SK-N-MC (cell line): ENCODE measurements at regions not wholly inside any gene's neighbourhood (a gene's known extent, or its start where the extent isn't known, plus 50 kb on each side); places are given as distances from the start of the nearest gene placed in this dataset.

ENCODE experiments used
- DNase-seq: peaks from one replicate; pipeline ENCODE4 v3.0.0-alpha.2; 2011; ENCODE audit warnings: low read depth, low spot score
- H3K27ac ChIP-seq: fragments of 200-600 bp; sonication (generic); 2 replicates; pipeline ENCODE4 v1.5.1; 2016; ENCODE audit warnings: mixed run types
- H3K36me3 ChIP-seq: fragments of 200-600 bp; sonication (generic); 2 replicates; pipeline ENCODE4 v1.6.1; 2017; ENCODE audit warnings: antibody characterized with exemption, low read length, mixed read lengths; ENCODE audit not compliant: insufficient read depth
- H3K4me3 ChIP-seq: fragments of 200-600 bp; sonication (generic); 2 replicates; pipeline ENCODE4 v1.5.1; 2016
- H3K9ac ChIP-seq: fragments of 200-600 bp; sonication (generic); 2 replicates; pipeline ENCODE4 v1.8.0; 2017; ENCODE audit warnings: mixed run types, mixed read lengths; ENCODE audit not compliant: insufficient read length
- H3K9me3 ChIP-seq: fragments of 200-600 bp; sonication (generic); 2 replicates; pipeline ENCODE4 v1.6.1; 2017; ENCODE audit warnings: low read depth, mild to moderate bottlenecking, antibody characterized with exemption, low read length, moderate library complexity, mixed read lengths
- EZH2 ChIP-seq: fragments of 200-600 bp; sonication (generic); IDR thresholded peaks from one replicate; pipeline ENCODE4 v1.6.1; 2017; ENCODE audit warnings: antibody characterized with exemption
- FOXP2 ChIP-seq: optimal IDR thresholded peaks from 2 replicates; pipeline ENCODE3; 2011; ENCODE audit warnings: mild to moderate bottlenecking, moderate library complexity; ENCODE audit not compliant: insufficient read depth; ENCODE audit errors: extremely low read length, control extremely low read depth
- POLR2AphosphoS5 ChIP-seq: IDR thresholded peaks from 2 replicates; pipeline ENCODE4 v1.6.1; 2012; ENCODE audit warnings: mild to moderate bottlenecking, low read depth, low read length, borderline replicate concordance

GRCh38 chr14:38883127-38883526, 219.9 kb downstream of the SEC23A start:
- TF ChIP-seq EZH2: no peak
- TF ChIP-seq FOXP2: no peak
- no peak for TF ChIP-seq POLR2AphosphoS5
- Histone ChIP-seq H3K36me3 (no peaks in the 10 kb centered on the region), H3K9ac (no peak overlapping the region), H3K4me3 (no peak overlapping the region), H3K9me3 (no peaks in the 10 kb centered on the region), H3K27ac (no peak overlapping the region)
- DNase-seq: no peak

- no peaks in the 10 kb centered on the region for H3K9me3 ChIP-seq
- DNase-seq: no peak
- no peak overlapping the region for H3K4me3 ChIP-seq
- no peak overlapping the region for H3K27ac ChIP-seq
- no peaks in the 10 kb centered on the region for H3K36me3 ChIP-seq
- no peak for TF ChIP-seq EZH2
- TF ChIP-seq FOXP2: no peak
- no peak for TF ChIP-seq POLR2AphosphoS5
- no peak overlapping the region for H3K9ac ChIP-seq
Observed at GRCh38 chr14:38882533-38882932, 220.5 kb downstream of the SEC23A start.

DNA sequence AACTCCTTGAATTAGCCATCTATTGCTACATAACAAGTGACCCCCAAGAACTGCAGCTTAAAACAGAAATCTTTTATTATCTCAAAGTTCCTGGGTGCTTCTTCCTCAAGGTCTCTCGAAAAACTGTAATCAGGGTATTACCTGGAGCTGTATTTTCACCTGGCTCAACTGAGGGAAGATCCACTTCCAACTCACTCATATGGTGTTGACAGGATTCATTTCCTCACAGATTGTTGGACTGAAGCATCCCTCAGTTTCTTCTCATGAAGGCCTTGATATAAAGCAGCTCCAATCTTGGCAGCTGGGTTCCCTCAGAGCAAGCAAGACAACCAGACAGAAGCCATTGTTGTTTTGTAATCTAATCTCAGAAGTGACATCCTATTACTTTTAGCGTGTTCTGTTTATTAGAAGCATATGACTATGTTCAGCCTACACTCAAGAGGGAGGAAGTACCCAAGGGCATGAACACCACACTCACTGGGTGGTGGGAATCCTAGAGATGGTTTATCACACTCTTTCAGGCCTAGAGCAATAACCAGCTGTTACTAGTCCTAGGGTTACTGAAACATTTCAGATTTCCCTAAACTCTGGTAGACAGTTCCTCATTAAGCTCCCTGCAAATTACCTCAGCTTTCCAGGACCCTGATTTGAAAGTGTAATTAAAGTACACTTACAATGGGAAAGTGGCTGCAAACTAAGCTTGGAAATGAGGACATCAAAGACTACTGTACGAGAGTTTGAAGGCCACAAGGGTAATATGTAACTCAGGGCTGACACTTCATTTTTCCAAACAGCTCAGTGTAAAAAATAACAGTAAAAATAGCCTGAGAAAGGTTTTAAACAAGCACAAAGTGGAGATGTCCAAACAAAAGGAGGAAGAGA, 222.2 kb downstream of the SEC23A start:
- no peak overlapping the region for H3K27ac ChIP-seq
- H3K9ac ChIP-seq: no peak overlapping the region
- H3K9me3 ChIP-seq: no peaks in the 10 kb centered on the region
- no peak overlapping the region for H3K4me3 ChIP-seq
- no peaks in the 10 kb centered on the region for H3K36me3 ChIP-seq
- TF ChIP-seq FOXP2: no peak
- no peak for TF ChIP-seq EZH2
- no peak; the same call in 1 of the 2 replicates for TF ChIP-seq POLR2AphosphoS5
- peak; percentile 66 for DNase-seq

- no peaks in the 10 kb centered on the region for H3K9me3 ChIP-seq
- TF ChIP-seq POLR2AphosphoS5 (no peak), EZH2 (no peak), FOXP2 (no peak)
- H3K36me3 ChIP-seq: no peaks in the 10 kb centered on the region
- no peak overlapping the region for H3K27ac ChIP-seq
- H3K9ac ChIP-seq: no peak overlapping the region
- H3K4me3 ChIP-seq: no peak overlapping the region
- no peak for DNase-seq
Observed at GRCh38 chr14:38877744-38878388, 225.2 kb downstream of the SEC23A start.

- Histone ChIP-seq H3K27ac (no peak overlapping the region), H3K4me3 (no peak overlapping the region), H3K9me3 (no peaks in the 10 kb centered on the region), H3K36me3 (no peaks in the 10 kb centered on the region), H3K9ac (no peak overlapping the region)
- TF ChIP-seq FOXP2: no peak
- no peak for TF ChIP-seq POLR2AphosphoS5
- TF ChIP-seq EZH2: no peak
- no peak for DNase-seq
Observed at GRCh38 chr14:38874721-38875120, 228.3 kb downstream of the SEC23A start.

DNA sequence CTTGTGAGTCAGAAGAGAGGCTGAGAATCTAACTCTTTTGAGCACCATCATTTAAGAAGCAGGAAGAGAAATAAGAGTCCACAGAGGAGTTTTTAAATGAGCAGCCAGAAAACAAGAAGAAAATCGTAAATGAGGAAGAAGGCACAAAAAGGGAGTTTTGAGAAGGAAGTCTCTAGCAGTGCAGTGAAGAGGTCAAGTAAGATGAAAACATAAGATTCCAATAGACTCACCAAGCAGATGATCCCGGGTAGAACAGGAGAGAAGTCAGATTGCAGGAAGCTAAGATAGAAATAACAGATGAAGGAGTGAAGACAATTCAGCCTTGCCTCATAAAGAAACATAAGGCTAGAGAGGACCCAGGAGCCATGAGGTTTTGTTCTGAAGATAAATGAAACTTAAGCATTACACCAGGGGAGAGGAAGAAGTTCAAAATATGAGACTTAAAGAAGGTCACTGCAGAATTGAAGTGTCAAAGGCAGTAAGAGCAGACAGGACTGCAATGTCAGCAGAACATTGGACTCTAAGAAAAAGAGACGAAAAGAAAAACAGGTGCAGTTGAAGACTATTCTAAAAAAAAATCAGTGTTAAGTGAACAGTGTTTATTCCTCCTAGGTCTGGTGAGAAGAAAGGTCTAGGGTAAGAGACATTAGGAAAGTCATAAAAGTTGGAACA, 229.0 kb downstream of the SEC23A start:
- TF ChIP-seq POLR2AphosphoS5 (no peak), EZH2 (no peak), FOXP2 (no peak)
- no peak for DNase-seq
- H3K27ac ChIP-seq: no peak overlapping the region

GRCh38 chr14:38870296-38870836, 232.7 kb downstream of the SEC23A start:
- H3K36me3 ChIP-seq: no peaks in the 10 kb centered on the region
- no peak overlapping the region for H3K27ac ChIP-seq
- H3K4me3 ChIP-seq: no peak overlapping the region
- TF ChIP-seq POLR2AphosphoS5 (no peak), FOXP2 (no peak)
- no peak for DNase-seq
- H3K9ac ChIP-seq: no peak overlapping the region
- H3K9me3 ChIP-seq: no peaks in the 10 kb centered on the region

More for the DNA sequence above, 229.0 kb downstream of the SEC23A start:
- Histone ChIP-seq H3K36me3 (no peaks in the 10 kb centered on the region), H3K9ac (no peak overlapping the region), H3K4me3 (no peak overlapping the region), H3K9me3 (no peaks in the 10 kb centered on the region)
